ENCODE measurements at regions not wholly inside any gene's neighbourhood (a gene's known extent, or its start where the extent isn't known, plus 50 kb on each side); places are given as distances from the start of the nearest gene placed in this dataset.

DNA sequence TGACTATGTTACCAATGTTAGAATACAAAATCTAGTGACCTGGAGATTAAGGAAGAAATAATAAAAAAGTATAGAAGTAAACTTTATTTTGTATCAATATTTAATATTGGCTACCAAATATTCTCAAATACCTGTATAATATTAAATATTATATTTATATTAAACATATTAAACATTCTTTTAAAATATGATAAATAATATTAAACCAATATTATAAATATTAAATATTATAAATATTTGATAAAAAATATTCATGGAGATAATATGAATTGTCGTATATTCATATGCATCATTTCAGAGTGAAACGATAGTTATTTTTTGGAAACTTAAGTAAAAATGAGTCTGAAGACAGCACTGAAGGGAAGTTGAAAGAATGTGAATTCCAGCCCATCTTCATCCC, 571.2 kb upstream of the KLF12 start:
- WGBS: 87% methylated on average over 2 of the region's 2 CpGs
- Histone ChIP-seq H3K9me3 (no peaks in the 10 kb centered on the region), H3K4me1 (no peaks in the 10 kb centered on the region), H3K36me3 (no peaks in the 10 kb centered on the region), H3K27ac (replicated peaks in 1 of 4) (no peak overlapping the region), H3K27me3 (no peaks in the 10 kb centered on the region), H3K4me3 (no peak overlapping the region)
- no peak for DNase-seq (ENCODE audit: extremely low spot score)
- intact Hi-C loops (cut with DNase I): no loop called here
- TF ChIP-seq CTCF (IDR thresholded peaks at IDR 0.05) (no peak), EP300 (IDR thresholded peaks at IDR 0.05) (no peak), POLR2AphosphoS5 (IDR thresholded peaks at IDR 0.05) (no peak)

- Histone ChIP-seq H3K27me3 (no peaks in the 10 kb centered on the region), H3K4me1 (no peaks in the 10 kb centered on the region), H3K9me3 (no peaks in the 10 kb centered on the region), H3K4me3 (no peak overlapping the region), H3K36me3 (no peaks in the 10 kb centered on the region), H3K27ac (replicated peaks in 1 of 4) (no peak overlapping the region)
- TF ChIP-seq CTCF (IDR thresholded peaks at IDR 0.05) (no peak), POLR2AphosphoS5 (IDR thresholded peaks at IDR 0.05) (no peak), EP300 (IDR thresholded peaks at IDR 0.05) (no peak), POLR2A (IDR thresholded peaks at IDR 0.05; ENCODE audit: low read depth) (no peak)
- 95% methylated on average over 3 of the region's 3 CpGs for WGBS
- no peak for DNase-seq (ENCODE audit: extremely low spot score)
- intact Hi-C loops (cut with DNase I): no loop called here
Measured at GRCh38 chr13:74703855-74704387, 569.7 kb upstream of the KLF12 start.

DNA sequence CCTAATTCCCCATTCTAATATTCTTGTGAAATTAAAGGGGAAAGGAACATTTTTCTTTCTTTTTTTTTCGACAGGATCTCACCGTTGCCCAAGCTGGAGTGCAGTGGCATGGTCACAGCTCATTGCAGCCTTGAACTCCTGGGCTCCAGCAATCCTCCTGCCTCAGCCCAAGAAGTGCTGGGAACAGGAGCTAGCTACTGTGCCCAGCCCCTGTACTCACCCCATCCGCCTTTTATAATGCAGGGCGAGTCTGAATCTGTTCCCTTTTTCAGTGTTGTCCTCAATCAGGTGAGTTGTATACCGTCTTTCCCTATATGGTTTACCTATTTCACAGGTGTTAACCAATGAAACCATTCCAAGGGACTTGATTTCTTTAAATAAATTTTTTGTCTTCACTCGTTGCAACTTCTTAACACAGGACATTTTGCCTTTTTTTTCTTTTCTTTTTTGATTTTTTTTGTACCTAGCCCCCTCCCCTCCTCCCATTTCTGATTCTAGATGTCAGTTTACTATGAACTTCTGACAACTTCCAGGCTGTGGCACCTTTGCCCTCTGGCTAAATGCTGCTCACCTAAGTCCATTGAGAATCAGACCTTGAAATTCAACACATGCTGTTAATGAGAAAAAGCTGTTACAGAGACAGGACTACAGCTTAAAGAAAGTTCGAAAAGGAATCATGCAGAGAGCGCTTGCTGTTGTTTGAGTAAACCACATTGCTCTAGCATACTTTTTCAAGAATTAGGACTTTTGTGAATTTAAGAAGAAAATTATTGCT, 562.1 kb upstream of the KLF12 start:
- Histone ChIP-seq H3K4me1 (no peaks in the 10 kb centered on the region), H3K9me3 (no peaks in the 10 kb centered on the region), H3K36me3 (no peaks in the 10 kb centered on the region), H3K27me3 (no peaks in the 10 kb centered on the region), H3K4me3 (no peak overlapping the region), H3K27ac (replicated peaks in 1 of 4) (no peak overlapping the region)
- 71% methylated on average over 7 of the region's 8 CpGs for WGBS
- no peak for TF ChIP-seq POLR2AphosphoS5 (IDR thresholded peaks at IDR 0.05)
- no peak for TF ChIP-seq EP300 (IDR thresholded peaks at IDR 0.05)
- no peak for TF ChIP-seq POLR2A (IDR thresholded peaks at IDR 0.05; ENCODE audit: low read depth)
- TF ChIP-seq CTCF (IDR thresholded peaks at IDR 0.05): no peak
- DNase-seq (ENCODE audit: extremely low spot score): no peak
- intact Hi-C loops (cut with DNase I): no loop called here

DNA sequence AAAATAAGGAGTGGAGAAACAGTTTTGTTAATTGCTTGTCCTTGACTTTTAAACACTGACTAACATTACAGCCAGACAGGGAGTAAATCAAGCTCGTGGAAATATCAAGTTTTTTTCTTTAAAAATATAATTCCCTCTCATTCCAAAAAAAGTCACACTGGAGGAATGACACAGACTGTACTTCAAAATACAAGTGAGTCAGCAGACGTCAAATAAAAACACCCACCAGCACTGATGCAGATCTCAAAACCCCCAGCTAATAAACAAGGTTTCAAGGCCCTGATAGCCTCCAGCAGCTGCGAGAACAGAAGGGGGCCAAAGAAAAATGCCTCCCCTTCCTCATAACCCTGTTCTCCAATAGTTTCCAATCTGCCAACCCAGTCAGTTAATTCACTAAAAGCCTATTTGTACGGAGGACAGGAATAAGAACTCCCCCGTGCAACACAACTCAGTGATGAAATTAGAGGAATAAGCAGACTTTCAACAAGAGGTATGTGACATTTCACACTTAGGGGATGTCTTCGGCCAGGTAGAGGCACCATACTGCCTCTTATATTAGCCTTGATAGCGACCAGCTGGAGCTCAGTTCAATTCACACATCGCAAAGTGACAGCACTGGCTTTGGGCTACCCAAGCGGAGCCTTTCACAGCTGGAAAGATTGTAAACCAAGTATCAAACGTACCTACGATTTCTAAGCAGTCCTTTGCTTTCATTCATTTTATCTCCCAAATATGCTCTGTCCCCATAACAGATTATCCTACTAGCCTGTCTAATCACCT, 561.0 kb upstream of the KLF12 start:
- no peak for TF ChIP-seq EP300 (IDR thresholded peaks at IDR 0.05)
- Histone ChIP-seq H3K36me3 (no peaks in the 10 kb centered on the region), H3K4me1 (no peaks in the 10 kb centered on the region), H3K27ac (replicated peaks in 1 of 4) (no peak overlapping the region), H3K4me3 (no peak overlapping the region), H3K9me3 (no peaks in the 10 kb centered on the region), H3K27me3 (no peaks in the 10 kb centered on the region)
- intact Hi-C loops (cut with DNase I): no loop called here
- WGBS: 65% methylated on average over 11 of the region's 11 CpGs
- no peak for DNase-seq (ENCODE audit: extremely low spot score)

DNA sequence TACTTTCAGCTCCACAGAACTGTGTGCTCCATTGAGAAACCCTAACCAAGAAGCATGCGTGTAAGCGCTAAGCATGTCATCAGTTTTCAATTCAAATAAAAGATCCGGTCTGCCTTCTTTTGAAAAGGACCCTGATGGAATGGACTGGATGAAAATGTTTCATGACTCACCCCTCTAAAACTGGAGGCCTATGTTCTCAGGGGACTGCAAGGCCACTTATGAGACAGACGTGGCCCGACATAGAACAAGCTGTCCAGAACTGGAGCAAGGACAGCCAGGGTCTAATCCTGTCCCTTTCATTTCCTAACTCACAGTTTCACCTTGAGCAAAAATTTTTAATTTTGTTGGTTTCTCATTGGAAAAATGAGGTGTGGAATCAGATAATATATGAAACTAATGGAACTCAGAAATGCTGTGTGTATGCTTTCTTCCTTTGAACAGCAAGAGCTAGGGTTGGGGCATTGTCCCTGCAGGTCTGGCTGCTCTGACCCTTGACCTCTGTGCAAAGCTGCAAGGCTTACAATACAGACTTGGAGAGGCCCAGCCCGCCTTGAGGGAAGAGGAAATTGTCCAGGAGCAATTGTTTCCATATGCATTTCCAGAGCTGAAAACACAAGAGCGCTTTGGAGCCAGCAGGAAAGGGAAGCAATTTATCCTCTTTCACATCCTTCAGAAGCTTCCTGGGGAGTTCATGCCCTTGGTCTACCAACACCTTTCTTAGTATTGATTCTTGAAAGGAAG, 553.4 kb upstream of the KLF12 start:
- Histone ChIP-seq H3K4me1 (no peaks in the 10 kb centered on the region), H3K4me3 (no peak overlapping the region), H3K27ac (replicated peaks in 1 of 4) (no peak overlapping the region), H3K36me3 (no peaks in the 10 kb centered on the region), H3K9me3 (no peaks in the 10 kb centered on the region), H3K27me3 (no peaks in the 10 kb centered on the region)
- no peak for DNase-seq (ENCODE audit: extremely low spot score)
- WGBS: 67% methylated on average over 7 of the region's 7 CpGs
- TF ChIP-seq POLR2A (IDR thresholded peaks at IDR 0.05; ENCODE audit: low read depth) (no peak), CTCF (IDR thresholded peaks at IDR 0.05) (no peak), POLR2AphosphoS5 (IDR thresholded peaks at IDR 0.05) (no peak), EP300 (IDR thresholded peaks at IDR 0.05) (no peak)
- intact Hi-C loops (cut with DNase I): no loop called here
